Endodermal cell (in vitro differentiated cells): ENCODE measurements at regions not wholly inside any gene's neighbourhood (a gene's known extent, or its start where the extent isn't known, plus 50 kb on each side); places are given as distances from the start of the nearest gene placed in this dataset.

ENCODE experiments used
- DNase-seq: peaks from one replicate; pipeline ENCODE4 v3.0.0-alpha.2; 2017
- H3K27ac ChIP-seq: 2 replicates; pipeline ENCODE4 v1.5.1; 2013; ENCODE audit warnings: mild to moderate bottlenecking, low read depth, low read length, moderate library complexity
- H3K27me3 ChIP-seq: 2 replicates; pipeline ENCODE4 v1.6.1; 2013; ENCODE audit warnings: mild to moderate bottlenecking, low read length, moderate library complexity; ENCODE audit not compliant: insufficient read depth, control insufficient read depth, poor library complexity, severe bottlenecking
- H3K36me3 ChIP-seq: 2 replicates; pipeline ENCODE4 v1.7.0; 2013; ENCODE audit warnings: mild to moderate bottlenecking, low read length, moderate library complexity; ENCODE audit not compliant: control insufficient read depth, insufficient read depth
- H3K4me1 ChIP-seq: one replicate; pipeline ENCODE4 v1.7.0; 2013; ENCODE audit warnings: low read length; ENCODE audit not compliant: control insufficient read depth, insufficient read depth
- H3K4me3 ChIP-seq: 2 replicates; pipeline ENCODE4 v1.5.1; 2013; ENCODE audit warnings: mild to moderate bottlenecking, low read length, moderate library complexity
- H3K9ac ChIP-seq: 2 replicates; pipeline ENCODE4 v1.6.1; 2013; ENCODE audit warnings: mild to moderate bottlenecking, low read length, moderate library complexity; ENCODE audit not compliant: poor library complexity, severe bottlenecking; ENCODE audit errors: extremely low read depth
- H3K9me3 ChIP-seq: 2 replicates; pipeline ENCODE4 v1.6.1; 2013; ENCODE audit warnings: mild to moderate bottlenecking, low read length, moderate library complexity; ENCODE audit not compliant: control insufficient read depth
- H3K27ac Mint-ChIP-seq: 2 replicates; pipeline ENCODE4 v1.8.0; 2020; ENCODE audit warnings: mixed read lengths
- H3K27me3 Mint-ChIP-seq: 2 replicates; pipeline ENCODE4 v1.8.0; 2021; ENCODE audit warnings: mild to moderate bottlenecking, mixed read lengths; ENCODE audit not compliant: insufficient read depth
- H3K36me3 Mint-ChIP-seq: 2 replicates; pipeline ENCODE4 v1.8.0; 2020; ENCODE audit warnings: low read depth, mixed read lengths
- H3K4me1 Mint-ChIP-seq: 2 replicates; pipeline ENCODE4 v1.8.0; 2020; ENCODE audit warnings: mixed read lengths
- H3K4me3 Mint-ChIP-seq: 2 replicates; pipeline ENCODE4 v1.8.0; 2020; ENCODE audit warnings: mild to moderate bottlenecking, moderate library complexity, mixed read lengths
- H3K9me3 Mint-ChIP-seq: 2 replicates; pipeline ENCODE4 v1.8.0; 2020; ENCODE audit warnings: mild to moderate bottlenecking, mixed read lengths
- WGBS, 2 experiments: methylation state at CpG; one replicate each; pipeline versions ENCODE4 v1.1.5 to v1.1.7; 2013; ENCODE audit warnings: missing lambda C conversion rate in 2 of 2, mixed read lengths in 1 of 2; ENCODE audit not compliant: insufficient coverage in 1 of 2, insufficient read length in 1 of 2; 5-methylcytosine and 5-hydroxymethylcytosine counted together
- TF ChIP-seq, protein P1 (sequence below): fragments of 200-600 bp; sonication (generic); conservative IDR thresholded peaks from 2 replicates; pipeline ENCODE4 v1.5.0; 2021; ENCODE audit warnings: antibody characterized with exemption, mild to moderate bottlenecking

DNA sequence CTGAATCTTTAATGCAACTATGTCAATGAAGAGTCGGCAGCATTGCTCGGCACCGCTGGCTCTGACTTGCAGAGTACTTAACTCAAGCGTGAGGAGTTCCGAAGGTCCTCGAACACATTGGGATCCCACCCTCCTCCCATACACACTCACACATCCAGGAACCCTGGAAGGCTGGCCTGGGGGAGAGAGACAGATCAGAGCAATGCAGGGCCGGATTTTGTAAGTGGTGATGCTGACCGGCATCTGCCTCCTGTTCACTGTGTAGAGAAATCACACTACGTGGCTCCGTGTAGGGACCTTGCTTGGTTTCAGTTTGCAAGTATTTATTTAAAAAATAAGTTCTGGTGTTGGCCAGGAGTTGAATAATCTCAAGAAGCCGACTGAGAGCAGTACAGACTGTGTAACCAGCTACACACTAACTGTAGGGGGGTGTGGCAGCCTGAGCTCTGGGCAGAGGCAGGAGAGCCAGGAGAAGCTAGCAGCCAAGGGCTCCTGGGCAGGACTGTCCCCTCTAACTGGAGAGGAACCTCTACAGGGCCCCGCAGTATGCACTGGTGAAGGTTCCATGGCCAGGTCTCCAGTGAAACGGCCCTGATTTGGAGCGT, 190.2 kb upstream of the TNRC6C start:
- no peaks in the 10 kb centered on the region for H3K27me3 ChIP-seq
- TF ChIP-seq, protein P1, sequence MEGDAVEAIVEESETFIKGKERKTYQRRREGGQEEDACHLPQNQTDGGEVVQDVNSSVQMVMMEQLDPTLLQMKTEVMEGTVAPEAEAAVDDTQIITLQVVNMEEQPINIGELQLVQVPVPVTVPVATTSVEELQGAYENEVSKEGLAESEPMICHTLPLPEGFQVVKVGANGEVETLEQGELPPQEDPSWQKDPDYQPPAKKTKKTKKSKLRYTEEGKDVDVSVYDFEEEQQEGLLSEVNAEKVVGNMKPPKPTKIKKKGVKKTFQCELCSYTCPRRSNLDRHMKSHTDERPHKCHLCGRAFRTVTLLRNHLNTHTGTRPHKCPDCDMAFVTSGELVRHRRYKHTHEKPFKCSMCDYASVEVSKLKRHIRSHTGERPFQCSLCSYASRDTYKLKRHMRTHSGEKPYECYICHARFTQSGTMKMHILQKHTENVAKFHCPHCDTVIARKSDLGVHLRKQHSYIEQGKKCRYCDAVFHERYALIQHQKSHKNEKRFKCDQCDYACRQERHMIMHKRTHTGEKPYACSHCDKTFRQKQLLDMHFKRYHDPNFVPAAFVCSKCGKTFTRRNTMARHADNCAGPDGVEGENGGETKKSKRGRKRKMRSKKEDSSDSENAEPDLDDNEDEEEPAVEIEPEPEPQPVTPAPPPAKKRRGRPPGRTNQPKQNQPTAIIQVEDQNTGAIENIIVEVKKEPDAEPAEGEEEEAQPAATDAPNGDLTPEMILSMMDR: no peak
- H3K27ac Mint-ChIP-seq: no peak overlapping the region

DNA sequence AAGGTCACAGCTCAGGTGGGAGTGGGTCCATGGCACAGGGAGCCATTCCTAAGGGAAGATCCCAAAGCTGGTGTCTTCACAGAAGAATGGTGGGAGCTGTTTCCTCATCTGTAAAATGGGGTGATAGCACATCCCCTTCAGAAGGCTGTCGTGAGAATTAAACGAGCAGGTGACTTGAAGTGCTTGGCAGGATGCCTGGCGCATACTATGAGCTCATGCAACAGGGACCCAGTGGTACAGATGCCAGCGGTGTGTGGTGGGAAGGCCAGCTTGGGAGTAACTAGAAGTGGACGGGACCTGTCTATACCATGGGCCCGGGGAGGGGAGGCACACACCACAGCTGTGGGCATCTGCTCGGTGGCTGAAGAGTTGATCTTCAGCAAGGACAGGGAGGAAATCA, 189.3 kb upstream of the TNRC6C start:
- H3K27me3 Mint-ChIP-seq: peaks cover 58% of the 10 kb centered on the region
- peaks cover 17% of the 10 kb centered on the region for H3K4me1 Mint-ChIP-seq
- no peak overlapping the region for H3K9ac ChIP-seq
- no peak for DNase-seq
- TF ChIP-seq, protein P1: no peak
- no peaks in the 10 kb centered on the region for H3K9me3 ChIP-seq
- no peak overlapping the region for H3K27ac ChIP-seq
- no peaks in the 10 kb centered on the region for H3K4me1 ChIP-seq
- 91 to 99% methylated on average over 7 of the region's 7 CpGs for WGBS, 2 experiments
- H3K27ac Mint-ChIP-seq: no peak overlapping the region
- H3K36me3 ChIP-seq: no peaks in the 10 kb centered on the region
- H3K27me3 ChIP-seq: no peaks in the 10 kb centered on the region
- H3K9me3 Mint-ChIP-seq: no peaks in the 10 kb centered on the region
- no peak overlapping the region for H3K4me3 ChIP-seq
- H3K4me3 Mint-ChIP-seq: no peak overlapping the region
- H3K36me3 Mint-ChIP-seq: no peaks in the 10 kb centered on the region

More for the DNA sequence above, 190.2 kb upstream of the TNRC6C start:
- Histone ChIP-seq H3K4me1 (no peaks in the 10 kb centered on the region), H3K36me3 (no peaks in the 10 kb centered on the region), H3K27ac (no peak overlapping the region), H3K4me3 (no peak overlapping the region), H3K9me3 (no peaks in the 10 kb centered on the region), H3K9ac (no peak overlapping the region)
- Mint-ChIP-seq H3K27me3 (peaks cover 50% of the 10 kb centered on the region), H3K36me3 (no peaks in the 10 kb centered on the region), H3K9me3 (no peaks in the 10 kb centered on the region), H3K4me3 (no peak overlapping the region), H3K4me1 (peaks cover 19% of the 10 kb centered on the region)
- DNase-seq: no peak
- 90 to 98% methylated on average over 13 to 14 of the region's 14 CpGs for WGBS, 2 experiments

DNA sequence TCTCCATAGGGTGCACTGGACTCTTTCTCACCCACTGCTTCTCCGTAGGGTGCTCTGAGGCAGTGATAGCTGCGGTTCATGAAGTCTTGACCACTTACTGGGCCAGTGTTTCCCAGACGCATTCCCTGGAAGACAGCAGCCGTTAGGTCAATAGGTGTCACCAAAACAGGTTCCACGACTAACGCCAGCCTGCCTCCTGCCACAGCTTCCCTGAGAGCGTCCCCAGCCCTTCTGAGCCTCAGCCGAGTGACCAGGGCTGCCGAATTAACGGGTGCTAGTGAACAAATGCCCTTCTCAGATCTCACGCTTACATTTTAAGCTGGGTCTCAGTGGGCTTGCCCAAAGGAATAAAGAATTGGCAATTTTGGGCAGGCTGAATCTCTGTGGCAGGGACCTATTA, 188.7 kb upstream of the TNRC6C start:
- H3K9me3 ChIP-seq: no peaks in the 10 kb centered on the region
- TF ChIP-seq, protein P1: no peak
- Mint-ChIP-seq H3K36me3 (no peaks in the 10 kb centered on the region), H3K27ac (no peak overlapping the region), H3K4me1 (peaks cover 17% of the 10 kb centered on the region), H3K4me3 (no peak overlapping the region), H3K27me3 (peaks cover 64% of the 10 kb centered on the region), H3K9me3 (no peaks in the 10 kb centered on the region)
- DNase-seq: peak; percentile 71
- H3K36me3 ChIP-seq: no peaks in the 10 kb centered on the region
- H3K4me1 ChIP-seq: no peaks in the 10 kb centered on the region
- H3K9ac ChIP-seq: no peak overlapping the region
- no peak overlapping the region for H3K27ac ChIP-seq
- no peaks in the 10 kb centered on the region for H3K27me3 ChIP-seq
- 89% methylated on average over 9 to 11 of the region's 11 CpGs for WGBS, 2 experiments
- H3K4me3 ChIP-seq: no peak overlapping the region
